Small intestine (tissue), 7 donors: ENCODE measurements at regions not wholly inside any gene's neighbourhood (a gene's known extent, or its start where the extent isn't known, plus 50 kb on each side); places are given as distances from the start of the nearest gene placed in this dataset.
A peak's percentile ranks its signal among the peaks of the same experiment; 100 is the strongest.

Experiments
- DNase-seq, 2 donors: peaks; one replicate each; pipeline versions ENCODE4 v3.0.0 to v3.0.0-alpha.2; 2013
- FAIRE-seq: peaks from 2 replicates; lab custom pipeline; 2012; peaks lifted over from hg19 to GRCh38; lab: Jason Lieb, UNC
- H3K27ac ChIP-seq, 3 donors: one replicate each; pipeline ENCODE4 v1.5.1; 2013; ENCODE audit warnings: low read length in 2 of 3, mild to moderate bottlenecking in 2 of 3, control low read depth in 1 of 3, inconsistent platforms in 1 of 3, low read depth in 1 of 3, moderate library complexity in 1 of 3
- H3K27me3 ChIP-seq, 3 donors: one replicate each; pipeline ENCODE4 v1.6.1; 2013; ENCODE audit warnings: low read length in 3 of 3, inconsistent platforms in 1 of 3; ENCODE audit not compliant: control insufficient read depth in 3 of 3, insufficient read depth in 3 of 3
- H3K36me3 ChIP-seq, 3 donors: one replicate each; pipeline ENCODE4 v1.6.1; 2013; ENCODE audit warnings: low read length in 3 of 3, inconsistent platforms in 1 of 3, low read depth in 1 of 3, mild to moderate bottlenecking in 1 of 3, moderate library complexity in 1 of 3; ENCODE audit not compliant: control insufficient read depth in 3 of 3, insufficient read depth in 2 of 3
- H3K4me1 ChIP-seq, 3 donors: one replicate each; pipeline ENCODE4 v1.6.1; 2013; ENCODE audit warnings: low read length in 2 of 3, inconsistent platforms in 1 of 3, low read depth in 1 of 3, mild to moderate bottlenecking in 1 of 3, moderate library complexity in 1 of 3; ENCODE audit not compliant: control insufficient read depth in 3 of 3, insufficient read depth in 2 of 3
- H3K4me3 ChIP-seq, 3 donors: one replicate each; pipeline ENCODE4 v1.5.1; 2013; ENCODE audit warnings: low read length in 3 of 3, control low read depth in 1 of 3, inconsistent platforms in 1 of 3, low read depth in 1 of 3, mild to moderate bottlenecking in 1 of 3, moderate library complexity in 1 of 3
- H3K9me3 ChIP-seq, 2 donors: one replicate each; pipeline ENCODE4 v1.6.1; 2013; ENCODE audit warnings: low read depth in 1 of 2, low read length in 1 of 2; ENCODE audit not compliant: control insufficient read depth in 2 of 2, insufficient read depth in 1 of 2
- WGBS, 3 donors: extraction: QIAGEN DNeasy Blood & Tissue Kit; methylation state at CpG; one replicate each; pipeline ENCODE4 v1.1.7; 2013; 5-methylcytosine and 5-hydroxymethylcytosine counted together
- donor health status: healthy with polysubstance abuse.
- donor health status: control.
- donor health status: control.
- donor health status: Bipolar disorder and iron deficiency.
- donor health status: healthy.

GRCh38 chr2:163200741-163201140, 362.2 kb upstream of the KCNH7 start:
- no peaks in the 10 kb centered on the region for H3K4me1 ChIP-seq
- no peaks in the 10 kb centered on the region for H3K9me3 ChIP-seq
- no peaks in the 10 kb centered on the region for H3K27me3 ChIP-seq
- no peak for FAIRE-seq
- no peak overlapping the region for H3K4me3 ChIP-seq
- H3K36me3 ChIP-seq = no peaks in the 10 kb centered on the region
- H3K27ac ChIP-seq = no peak overlapping the region
- 87 to 90% (median 87%) methylated on average over 4 of the region's 4 CpGs for WGBS, 3 donors
- DNase-seq = no peak

- FAIRE-seq (no peak), DNase-seq (no peak)
- H3K36me3 ChIP-seq = no peaks in the 10 kb centered on the region
- no peaks in the 10 kb centered on the region for H3K27me3 ChIP-seq
- H3K9me3 ChIP-seq = no peaks in the 10 kb centered on the region
- H3K27ac ChIP-seq = no peak overlapping the region
- no peaks in the 10 kb centered on the region for H3K4me1 ChIP-seq
- H3K4me3 ChIP-seq = no peak overlapping the region
- WGBS, 3 donors = 56 to 70% (median 69%) methylated on average over 2 of the region's 2 CpGs
Measured at GRCh38 chr2:163198972-163199371, 360.4 kb upstream of the KCNH7 start.

GRCh38 chr2:163198007-163198406, 359.4 kb upstream of the KCNH7 start:
- Histone ChIP-seq H3K4me1 (no peaks in the 10 kb centered on the region), H3K4me3 (no peak overlapping the region), H3K36me3 (no peaks in the 10 kb centered on the region), H3K27ac (no peak overlapping the region), H3K27me3 (no peaks in the 10 kb centered on the region), H3K9me3 (no peaks in the 10 kb centered on the region)
- DNase-seq (no peak), FAIRE-seq (no peak)
- 28 to 60% (median 33%) methylated on average over 1 of the region's 1 CpG for WGBS, 3 donors

GRCh38 chr2:163191372-163191771, 352.8 kb upstream of the KCNH7 start:
- Histone ChIP-seq H3K27ac (no peak overlapping the region), H3K4me1 (no peaks in the 10 kb centered on the region), H3K9me3 (no peaks in the 10 kb centered on the region), H3K36me3 (no peaks in the 10 kb centered on the region), H3K27me3 (no peaks in the 10 kb centered on the region), H3K4me3 (no peak overlapping the region)
- FAIRE-seq (no peak), DNase-seq (peak; percentile 14 to 23)

GRCh38 chr2:163187995-163188655, 349.6 kb upstream of the KCNH7 start:
- H3K4me1 ChIP-seq = no peaks in the 10 kb centered on the region
- H3K27ac ChIP-seq = no peak overlapping the region
- H3K27me3 ChIP-seq = no peaks in the 10 kb centered on the region
- FAIRE-seq = no peak
- no peaks in the 10 kb centered on the region for H3K36me3 ChIP-seq
- H3K4me3 ChIP-seq = no peak overlapping the region
- DNase-seq = no peak
- H3K9me3 ChIP-seq = no peaks in the 10 kb centered on the region
- 81 to 83% (median 82%) methylated on average over 7 of the region's 7 CpGs for WGBS, 3 donors

- Histone ChIP-seq H3K9me3 (no peaks in the 10 kb centered on the region), H3K36me3 (no peaks in the 10 kb centered on the region), H3K27me3 (no peaks in the 10 kb centered on the region), H3K27ac (no peak overlapping the region), H3K4me1 (no peaks in the 10 kb centered on the region), H3K4me3 (no peak overlapping the region)
- WGBS, 3 donors = 43 to 64% (median 48%) methylated on average over 2 of the region's 2 CpGs
- no peak for DNase-seq
- FAIRE-seq = no peak
Measured at GRCh38 chr2:163187119-163187518, 348.6 kb upstream of the KCNH7 start.

- no peak overlapping the region for H3K4me3 ChIP-seq
- H3K27me3 ChIP-seq = no peaks in the 10 kb centered on the region
- WGBS, 3 donors = 78 to 84% (median 83%) methylated on average over 2 of the region's 2 CpGs
- no peaks in the 10 kb centered on the region for H3K4me1 ChIP-seq
- DNase-seq (no peak), FAIRE-seq (no peak)
- H3K27ac ChIP-seq = no peak overlapping the region
- no peaks in the 10 kb centered on the region for H3K36me3 ChIP-seq
- H3K9me3 ChIP-seq = no peaks in the 10 kb centered on the region
Measured at GRCh38 chr2:163185160-163185559, 346.6 kb upstream of the KCNH7 start.

- FAIRE-seq (no peak), DNase-seq (peak; percentile 3 to 5)
- 48 to 56% (median 53%) methylated on average over 2 of the region's 2 CpGs for WGBS, 3 donors
Measured at GRCh38 chr2:163182764-163183354, 344.3 kb upstream of the KCNH7 start.

GRCh38 chr2:163177592-163177991, 339.0 kb upstream of the KCNH7 start:
- Histone ChIP-seq H3K4me1 (no peaks in the 10 kb centered on the region), H3K27me3 (peaks cover 0 to 2% (median 0%) of the 10 kb centered on the region in 3 donors), H3K4me3 (no peak overlapping the region), H3K36me3 (no peaks in the 10 kb centered on the region), H3K9me3 (no peaks in the 10 kb centered on the region), H3K27ac (no peak overlapping the region)
- FAIRE-seq (no peak), DNase-seq (no peak)
- WGBS, 3 donors = 57 to 70% (median 58%) methylated on average over 3 of the region's 3 CpGs

More at GRCh38 chr2:163182764-163183354, 344.3 kb upstream of the KCNH7 start:
- H3K27me3 ChIP-seq = no peaks in the 10 kb centered on the region
- no peak overlapping the region for H3K4me3 ChIP-seq
- H3K36me3 ChIP-seq = no peaks in the 10 kb centered on the region
- H3K4me1 ChIP-seq = no peaks in the 10 kb centered on the region
- no peaks in the 10 kb centered on the region for H3K9me3 ChIP-seq
- no peak overlapping the region for H3K27ac ChIP-seq
